ENCODE measurements at regions not wholly inside any gene's neighbourhood (a gene's known extent, or its start where the extent isn't known, plus 50 kb on each side); places are given as distances from the start of the nearest gene placed in this dataset.

- Histone ChIP-seq H3K27ac (ENCODE audit: low read depth, low read length) (no peak overlapping the region), H3K4me2 (ENCODE audit: low read length) (no peak overlapping the region), H3K4me3 (replicated peaks in 1 of 2; ENCODE audit: low read depth in 1 of 2, low read length in 2 of 2) (no peak overlapping the region), H4K20me1 (ENCODE audit: insufficient read depth) (no peaks in the 10 kb centered on the region), H3K9me2 (ENCODE audit: insufficient read depth) (no peaks in the 10 kb centered on the region), H3K9me3 (ENCODE audit: control insufficient read depth in 1 of 2, insufficient read depth in 1 of 2, low read depth in 1 of 2, low read length in 2 of 2) (no peaks in the 10 kb centered on the region), H3K79me2 (ENCODE audit: insufficient read depth, low read length) (no peaks in the 10 kb centered on the region), H3K4me1 (ENCODE audit: control insufficient read depth in 1 of 2, insufficient read depth in 2 of 2, low read length in 2 of 2) (peaks cover 0 to 2% of the 10 kb centered on the region in 2 experiments; a peak in 1 of 4 replicates), H3K9ac (ENCODE audit: low read length) (no peak overlapping the region), H3K27me3 (ENCODE audit: insufficient read depth, low read length) (peaks cover 3% of the 10 kb centered on the region; the same call in 1 of the 2 replicates), H2AFZ (ENCODE audit: low read depth, low read length, poor library complexity, severe bottlenecking) (no peak overlapping the region), H3K36me3 (ENCODE audit: control insufficient read depth in 1 of 2, insufficient read depth in 2 of 2, low read length in 2 of 2) (no peaks in the 10 kb centered on the region)
- no TSS peak for BruUV-seq (replicated peaks)
- DNase-seq (ENCODE audit: low read depth, low spot score) = no peak
- ChIA-PET POLR2A (no interaction called here), CTCF (no interaction called here), RAD21 (ENCODE audit: low non-redundant PET in 1 of 2, low total read pairs in 2 of 2, uncharacterized antibody in 2 of 2, unreplicated experiment in 2 of 2) (no interaction called here)
- intact Hi-C loops (cut with micrococcal nuclease) = no loop called here
- no peak for ATAC-seq
- TF ChIP-seq ATF3 (IDR thresholded peaks at IDR 0.05) (no peak), ZNF274 (IDR thresholded peaks at IDR 0.05; ENCODE audit: low read depth, low read length) (no peak), EZH2 (IDR thresholded peaks at IDR 0.05) (no peak), EGR1 (IDR thresholded peaks at IDR 0.05; ENCODE audit: low read depth) (no peak), POLR2AphosphoS5 (IDR thresholded peaks at IDR 0.05; ENCODE audit: low read depth, low read length) (no peak), SP1 (IDR thresholded peaks at IDR 0.05; ENCODE audit: low read depth) (no peak), CBX3 (IDR thresholded peaks at IDR 0.05; ENCODE audit: low read depth) (no peak), ZBTB33 (IDR thresholded peaks at IDR 0.05; ENCODE audit: extremely low read depth, insufficient replicate concordance, low read length) (no peak), MAX (IDR thresholded peaks at IDR 0.05) (no peak), FOSL1 (IDR thresholded peaks at IDR 0.05; ENCODE audit: low read depth) (no peak), YY1 (IDR thresholded peaks at IDR 0.05; ENCODE audit: extremely low read depth, insufficient replicate concordance, low read depth, low read length) (no peak), POLR2A (IDR thresholded peaks at IDR 0.05; ENCODE audit: borderline replicate concordance, extremely low read depth, insufficient read depth, insufficient read length) (no peak), RAD21 (IDR thresholded peaks at IDR 0.05; ENCODE audit: low read depth) (no peak), SIN3A (IDR thresholded peaks at IDR 0.05; ENCODE audit: low read depth) (no peak)
Measured at GRCh38 chr11:15490535-15490934, 375.8 kb downstream of the INSC start.

Data from HCT116 (cell line).